Mesenchymal stem cell (in vitro differentiated cells and primary cell): ENCODE measurements at regions not wholly inside any gene's neighbourhood (a gene's known extent, or its start where the extent isn't known, plus 50 kb on each side); places are given as distances from the start of the nearest gene placed in this dataset.

Experiments used
- DNase-seq: peaks from one replicate; pipeline ENCODE4 v3.0.0-alpha.2; 2013
- H2AFZ ChIP-seq: one replicate; pipeline ENCODE4 v1.6.1; 2013; ENCODE audit warnings: low read depth, mild to moderate bottlenecking, control low read depth, inconsistent platforms, low read length, moderate library complexity
- H2AK5ac ChIP-seq: 2 replicates; pipeline ENCODE4 v1.6.1; 2013; ENCODE audit warnings: low read length, moderate library complexity, mild to moderate bottlenecking, inconsistent platforms; ENCODE audit not compliant: severe bottlenecking
- H2BK120ac ChIP-seq: one replicate; pipeline ENCODE4 v1.6.1; 2013; ENCODE audit warnings: low read depth, mild to moderate bottlenecking, inconsistent platforms, low read length, moderate library complexity
- H2BK12ac ChIP-seq, 2 experiments: one replicate each; pipeline ENCODE4 v1.6.1; 2013; ENCODE audit warnings: inconsistent platforms in 2 of 2, low read length in 2 of 2, mild to moderate bottlenecking in 2 of 2, moderate library complexity in 2 of 2, control low read depth in 1 of 2
- H2BK15ac ChIP-seq: one replicate; pipeline ENCODE4 v1.6.1; 2013; ENCODE audit warnings: mild to moderate bottlenecking, low read depth, inconsistent platforms; ENCODE audit not compliant: poor library complexity, severe bottlenecking
- H2BK5ac ChIP-seq: 2 replicates; pipeline ENCODE4 v1.6.1; 2013; ENCODE audit warnings: low read depth, mild to moderate bottlenecking, low read length, control low read depth, inconsistent platforms; ENCODE audit not compliant: poor library complexity, severe bottlenecking
- H3K14ac ChIP-seq, 2 experiments: one replicate each; pipeline ENCODE4 v1.6.1; 2013; ENCODE audit warnings: inconsistent platforms in 2 of 2, low read length in 2 of 2, control low read depth in 1 of 2, mild to moderate bottlenecking in 1 of 2, moderate library complexity in 1 of 2
- H3K18ac ChIP-seq, 2 experiments: one replicate each; pipeline ENCODE4 v1.6.1; 2013; ENCODE audit warnings: inconsistent platforms in 2 of 2, low read length in 2 of 2, control low read depth in 1 of 2, low read depth in 1 of 2, mild to moderate bottlenecking in 1 of 2
- H3K23ac ChIP-seq, 2 experiments: one replicate each; pipeline ENCODE4 v1.6.1; 2013; ENCODE audit warnings: inconsistent platforms in 2 of 2, low read length in 2 of 2, mild to moderate bottlenecking in 2 of 2, moderate library complexity in 2 of 2, control low read depth in 1 of 2
- H3K27ac ChIP-seq: 2 replicates; pipeline ENCODE4 v1.5.1; 2013; ENCODE audit warnings: mild to moderate bottlenecking, moderate library complexity, low read length, control low read depth, inconsistent platforms; ENCODE audit not compliant: poor library complexity, severe bottlenecking
- H3K27me3 ChIP-seq, 2 experiments: 2 replicates each; pipeline versions ENCODE4 v1.6.1 to v1.7.0; 2013; ENCODE audit warnings: low read length in 2 of 2, mild to moderate bottlenecking in 2 of 2, moderate library complexity in 2 of 2, control low read depth in 1 of 2, inconsistent platforms in 1 of 2; ENCODE audit not compliant: control insufficient read depth in 1 of 2, insufficient read depth in 1 of 2
- H3K36me3 ChIP-seq, 2 experiments: 2 replicates each; pipeline versions ENCODE4 v1.6.1 to v1.7.0; 2013; ENCODE audit warnings: low read length in 2 of 2, control low read depth in 1 of 2, inconsistent platforms in 1 of 2, low read depth in 1 of 2, mild to moderate bottlenecking in 1 of 2; ENCODE audit not compliant: insufficient read depth in 2 of 2, control insufficient read depth in 1 of 2
- H3K4ac ChIP-seq, 2 experiments: one replicate each; pipeline ENCODE4 v1.6.1; 2013; ENCODE audit warnings: inconsistent platforms in 2 of 2, low read length in 2 of 2, mild to moderate bottlenecking in 2 of 2, moderate library complexity in 2 of 2, control low read depth in 1 of 2, low read depth in 1 of 2
- H3K4me1 ChIP-seq: 2 replicates; pipeline ENCODE4 v1.6.1; 2013; ENCODE audit warnings: low read depth, low read length, control low read depth; ENCODE audit not compliant: control insufficient read depth, insufficient read depth
- H3K4me2 ChIP-seq: 2 replicates; pipeline ENCODE4 v1.6.1; 2013; ENCODE audit warnings: low read length, mild to moderate bottlenecking, inconsistent platforms; ENCODE audit not compliant: poor library complexity, severe bottlenecking
- H3K4me3 ChIP-seq, 2 experiments: 2 replicates each; pipeline versions ENCODE4 v1.5.1 to v1.7.0; 2013; ENCODE audit warnings: low read length in 2 of 2, mild to moderate bottlenecking in 2 of 2, control low read depth in 1 of 2, low read depth in 1 of 2; ENCODE audit not compliant: insufficient read depth in 1 of 2
- H3K79me1 ChIP-seq: replicated peaks from 2 replicates; pipeline ENCODE4 v1.6.1; 2013; ENCODE audit warnings: mild to moderate bottlenecking, control low read depth, low read length, inconsistent platforms; ENCODE audit not compliant: poor library complexity, severe bottlenecking
- H3K9ac ChIP-seq: 2 replicates; pipeline ENCODE4 v1.7.0; 2013; ENCODE audit warnings: mild to moderate bottlenecking, low read length, moderate library complexity
- H3K9me3 ChIP-seq: 2 replicates; pipeline ENCODE4 v1.7.0; 2013; ENCODE audit warnings: mild to moderate bottlenecking, low read length; ENCODE audit not compliant: control insufficient read depth
- H4K8ac ChIP-seq: one replicate; pipeline ENCODE4 v1.6.1; 2013; ENCODE audit warnings: inconsistent platforms, mild to moderate bottlenecking, low read length, moderate library complexity
- H4K91ac ChIP-seq: one replicate; pipeline ENCODE4 v1.6.1; 2013; ENCODE audit warnings: mild to moderate bottlenecking, low read length, inconsistent platforms
- WGBS: methylation state at CpG from one replicate; pipeline ENCODE4 v1.1.7; 2013; ENCODE audit warnings: mixed read lengths; 5-methylcytosine and 5-hydroxymethylcytosine counted together

- Histone ChIP-seq H4K8ac (no peak overlapping the region), H2BK120ac (no peak overlapping the region), H3K79me1 (no peaks in the 10 kb centered on the region), H3K9me3 (peaks cover 5% of the 10 kb centered on the region), H3K14ac (no peak overlapping the region), H2AFZ (no peak overlapping the region), H3K9ac (no peak overlapping the region), H3K36me3 (no peaks in the 10 kb centered on the region), H3K27me3 (no peaks in the 10 kb centered on the region), H3K4me2 (no peak overlapping the region), H3K4ac (no peak overlapping the region), H2BK12ac (no peak overlapping the region), H3K27ac (no peak overlapping the region), H4K91ac (no peak overlapping the region), H3K18ac (no peak overlapping the region), H3K4me3 (no peak overlapping the region), H2AK5ac (no peak overlapping the region), H3K23ac (no peak overlapping the region), H2BK5ac (no peak overlapping the region), H2BK15ac (no peak overlapping the region), H3K4me1 (no peaks in the 10 kb centered on the region)
- DNase-seq: no peak
- WGBS: 88% methylated on average over 3 of the region's 3 CpGs
Observed at GRCh38 chr13:84255226-84255797, 373.0 kb upstream of the SLITRK1 start.

DNA sequence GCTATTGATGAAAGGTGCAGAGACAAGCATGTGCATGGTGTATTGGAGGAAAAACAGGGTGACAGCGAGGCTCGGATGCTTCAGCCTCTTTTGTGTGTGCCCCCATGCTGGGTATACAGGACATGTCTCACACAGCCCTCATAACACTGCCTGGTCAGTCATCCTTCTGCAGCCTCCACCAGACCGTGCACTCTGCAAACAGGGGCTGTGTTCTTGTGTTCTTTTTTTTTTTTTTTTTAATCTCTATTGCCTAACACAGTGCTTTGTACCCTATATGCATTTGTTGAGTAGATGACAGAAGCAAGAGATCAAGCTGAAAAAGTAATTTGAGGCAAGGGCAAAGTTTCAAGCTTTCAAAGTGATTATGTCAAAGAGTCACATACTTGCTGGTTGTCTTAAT, 367.2 kb upstream of the SLITRK1 start:
- H3K27ac ChIP-seq: no peak overlapping the region
- no peak overlapping the region for H4K8ac ChIP-seq
- no peak for DNase-seq
- H3K79me1 ChIP-seq: no peaks in the 10 kb centered on the region
- H3K9me3 ChIP-seq: peaks cover 8% of the 10 kb centered on the region
- H2AK5ac ChIP-seq: no peak overlapping the region
- H3K4ac ChIP-seq: no peak overlapping the region
- H3K14ac ChIP-seq: no peak overlapping the region
- 93% methylated on average over 2 of the region's 3 CpGs for WGBS
- H3K23ac ChIP-seq: no peak overlapping the region
- no peaks in the 10 kb centered on the region for H3K4me1 ChIP-seq
- H2BK15ac ChIP-seq: no peak overlapping the region
- H3K27me3 ChIP-seq: no peaks in the 10 kb centered on the region
- no peak overlapping the region for H3K4me2 ChIP-seq
- no peak overlapping the region for H2BK120ac ChIP-seq
- no peak overlapping the region for H2BK5ac ChIP-seq
- no peak overlapping the region for H3K4me3 ChIP-seq
- no peak overlapping the region for H2AFZ ChIP-seq
- no peak overlapping the region for H2BK12ac ChIP-seq
- H3K18ac ChIP-seq: no peak overlapping the region
- no peaks in the 10 kb centered on the region for H3K36me3 ChIP-seq
- no peak overlapping the region for H4K91ac ChIP-seq
- H3K9ac ChIP-seq: no peak overlapping the region

DNA sequence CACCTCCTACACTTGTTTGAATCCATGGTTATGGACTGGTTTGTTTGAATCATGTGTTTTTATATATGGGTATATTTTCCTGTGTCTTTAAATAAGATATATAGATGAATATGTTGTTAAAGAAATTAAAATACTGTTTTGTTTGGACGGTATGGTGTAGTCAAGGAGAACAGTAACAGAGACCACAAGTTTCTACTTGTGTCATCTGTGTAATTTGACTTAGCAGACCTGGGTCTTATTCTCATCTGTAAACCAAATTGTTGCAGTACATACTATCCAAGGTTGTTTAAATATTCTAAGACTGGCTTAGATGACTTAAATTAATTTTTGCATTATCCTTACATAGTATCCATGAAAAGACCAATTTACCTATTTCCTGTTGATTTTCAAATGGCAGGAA, 361.1 kb upstream of the SLITRK1 start:
- H3K18ac ChIP-seq: no peak overlapping the region
- H3K14ac ChIP-seq: no peak overlapping the region
- no peak overlapping the region for H3K4me2 ChIP-seq
- H2BK120ac ChIP-seq: no peak overlapping the region
- no peak overlapping the region for H2BK15ac ChIP-seq
- no peak overlapping the region for H2AFZ ChIP-seq
- no peak overlapping the region for H2BK5ac ChIP-seq
- no peak for DNase-seq
- no peaks in the 10 kb centered on the region for H3K36me3 ChIP-seq
- no peaks in the 10 kb centered on the region for H3K79me1 ChIP-seq
- H4K91ac ChIP-seq: no peak overlapping the region
- no peak overlapping the region for H3K9ac ChIP-seq
- H3K4ac ChIP-seq: no peak overlapping the region
- no peak overlapping the region for H3K23ac ChIP-seq
- peaks cover 5% of the 10 kb centered on the region for H3K9me3 ChIP-seq
- 83% methylated on average over 1 of the region's 1 CpG for WGBS
- no peak overlapping the region for H3K4me3 ChIP-seq
- H3K27ac ChIP-seq: no peak overlapping the region
- no peak overlapping the region for H2AK5ac ChIP-seq
- no peaks in the 10 kb centered on the region for H3K4me1 ChIP-seq
- no peaks in the 10 kb centered on the region for H3K27me3 ChIP-seq
- H2BK12ac ChIP-seq: no peak overlapping the region
- H4K8ac ChIP-seq: no peak overlapping the region

DNA sequence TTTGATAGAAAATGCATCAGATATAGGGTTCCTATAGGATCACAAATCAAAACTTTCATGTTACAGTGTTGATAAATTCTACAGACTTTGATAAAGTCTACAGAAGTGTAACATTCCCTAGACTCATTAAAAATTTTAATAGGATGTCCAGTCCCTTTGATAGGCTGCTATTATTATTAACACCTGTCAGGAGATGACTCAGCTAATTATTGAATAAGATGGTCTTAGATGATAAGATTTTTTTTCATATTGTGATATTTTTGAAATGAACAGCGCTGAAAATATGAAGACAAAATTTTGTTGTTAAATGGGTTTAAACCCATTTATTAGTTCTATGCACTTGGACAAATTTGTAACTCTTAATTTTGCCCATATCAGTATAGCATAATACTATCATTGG, 356.8 kb upstream of the SLITRK1 start:
- no CpG with 5 or more reads among the region's 1 CpG for WGBS
- Histone ChIP-seq H4K8ac (no peak overlapping the region), H3K9me3 (peaks cover 5% of the 10 kb centered on the region), H3K4me3 (no peak overlapping the region), H3K79me1 (no peaks in the 10 kb centered on the region), H3K36me3 (no peaks in the 10 kb centered on the region), H3K27ac (no peak overlapping the region), H2AFZ (no peak overlapping the region), H4K91ac (no peak overlapping the region), H2BK12ac (no peak overlapping the region), H3K4me2 (no peak overlapping the region), H2BK15ac (no peak overlapping the region), H2BK120ac (no peak overlapping the region), H3K27me3 (no peaks in the 10 kb centered on the region), H3K18ac (no peak overlapping the region), H2AK5ac (no peak overlapping the region), H3K14ac (no peak overlapping the region), H2BK5ac (no peak overlapping the region), H3K23ac (no peak overlapping the region), H3K9ac (no peak overlapping the region), H3K4me1 (no peaks in the 10 kb centered on the region), H3K4ac (no peak overlapping the region)
- no peak for DNase-seq
